Heart left ventricle (tissue), 16 donors: ENCODE measurements at regions not wholly inside any gene's neighbourhood (a gene's known extent, or its start where the extent isn't known, plus 50 kb on each side); places are given as distances from the start of the nearest gene placed in this dataset.
A peak's percentile ranks its signal among the peaks of the same experiment; 100 is the strongest.
"Not testable (repeated sequence)": the region's sequence is repeated elsewhere in the genome, so short reads cannot be mapped to it uniquely, and the experiment has no call there.

Experiments used
- ATAC-seq, 4 donors: fragments of 200-7000 bp; cut with Tn5 transposase; one replicate each; pipeline ENCODE4 v1.9.1; 2020 to 2022; ENCODE audit warnings: moderate library complexity in 4 of 4, mild to moderate bottlenecking in 3 of 4, moderate number of reproducible peaks in 1 of 4
- DNase-seq, 5 donors: peaks; one replicate each; pipeline ENCODE4 v3.0.0-alpha.2; 2020
- H3K27ac ChIP-seq, 12 donors: fragments of 200-600 bp; sonication (generic) in 4 of 12; one replicate each; pipeline versions ENCODE4 v1.5.0 to v1.8.0; 2016 to 2022; ENCODE audit warnings: mild to moderate bottlenecking in 2 of 12
- H3K27me3 ChIP-seq, 9 donors: fragments of 200-600 bp; sonication (generic) in 2 of 9; one replicate each; pipeline versions ENCODE4 v1.5.1 to v1.8.0; 2016 to 2022; ENCODE audit warnings: mild to moderate bottlenecking in 3 of 9
- H3K36me3 ChIP-seq, 9 donors: fragments of 200-600 bp; sonication (generic) in 2 of 9; one replicate each; pipeline versions ENCODE4 v1.5.0 to v1.8.0; 2018 to 2022; ENCODE audit warnings: mild to moderate bottlenecking in 2 of 9
- H3K4me1 ChIP-seq, 12 donors: fragments of 200-600 bp; sonication (generic) in 4 of 12; one replicate each; pipeline versions ENCODE4 v1.5.0 to v1.8.0; 2016 to 2022; ENCODE audit warnings: mild to moderate bottlenecking in 3 of 12
- H3K4me3 ChIP-seq, 12 donors: fragments of 200-600 bp; sonication (generic) in 4 of 12; one replicate each; pipeline versions ENCODE4 v1.5.0 to v1.8.0; 2017 to 2022; ENCODE audit warnings: mild to moderate bottlenecking in 9 of 12, moderate library complexity in 4 of 12
- H3K9me3 ChIP-seq, 12 donors: fragments of 200-600 bp; sonication (generic) in 4 of 12; one replicate each; pipeline versions ENCODE4 v1.5.0 to v1.8.0; 2016 to 2022; ENCODE audit warnings: mild to moderate bottlenecking in 1 of 12
- CTCF ChIP-seq, 12 donors: fragments of 200-600 bp; sonication (generic) in 4 of 12; IDR thresholded peaks; one replicate each; pipeline versions ENCODE4 v1.5.0 to v1.8.0; 2018 to 2022; ENCODE audit warnings: antibody characterized with exemption in 12 of 12, mild to moderate bottlenecking in 5 of 12
- POLR2A ChIP-seq, 2 donors: fragments of 450-650 bp; IDR thresholded peaks; one replicate each; pipeline ENCODE4 v1.6.1; 2017; ENCODE audit warnings: antibody characterized with exemption in 2 of 2, mild to moderate bottlenecking in 2 of 2, moderate library complexity in 2 of 2
- WGBS, 4 donors: extraction: QIAGEN DNeasy Blood & Tissue Kit in 2 of 4; methylation state at CpG; one replicate each; pipeline versions ENCODE4 v1.1.5 to v1.1.7; 2013 to 2018; 5-methylcytosine and 5-hydroxymethylcytosine counted together
- intact Hi-C, 10 donors: fragments of 100-400 bp; cut with DNase I; formaldehyde crosslinking; loops; one replicate each; pipeline versions ENCODE4 v1.11.1 to v1.14.2; 2022
- donor health status: ischemic (EF 13 %, LVEDD 7.1; RV severe dilation, severe dysfunction).
- donor health status: healthy with polysubstance abuse.
- donor health status: DM: no; HTN: yes; CAD: no.
- donor health status: DM: no; HTN: no; CAD: no.
- donor health status: ischemic (EF 25% LVEDD 6.9; RV normal size, moderate dysfunction).
- donor health status: ischemic (EF 25% LVEDD 5.7; RV mildly dilated, moderate dysfunction).
- donor health status: healthy.
- donor health status: DM: yes; HTN: yes; CAD: no.
- donor health status: ischemic (EF 35%, LVEDD 5.7; RV mildly dilated, moderate dysfunction).
- donor health status: nonischemic (EF 11% LVEDD 7.7; RV severe dilation, severe dysfunction).
- donor health status: DM: yes; HTN: yes; CAD: no.
- donor health status: PGD.
- donor health status: ischemic (EF 29% LVEDD 5.4; RV normal size, mild dysfunction).
- donor health status: nonischemic (EF 23%, LVEDD 6.1; RV moderate dilation, normal function).

- WGBS, 4 donors, result 96 to 97% (median 97%) methylated on average over 9 of the region's 9 CpGs
- no peaks in the 10 kb centered on the region for H3K36me3 ChIP-seq
- DNase-seq, result peak in 1 of 5 donors; percentile 24
- H3K27ac ChIP-seq, result no peak overlapping the region
- H3K4me3 ChIP-seq, result no peak overlapping the region
- peaks cover 0 to 10% (median 1%) of the 10 kb centered on the region in 12 donors for H3K9me3 ChIP-seq
- H3K4me1 ChIP-seq, result peaks cover 0 to 17% (median 5%) of the 10 kb centered on the region in 12 donors
- no peak for ATAC-seq
- intact Hi-C loops, result no loop called here
- H3K27me3 ChIP-seq, result no peaks in the 10 kb centered on the region
- no peak for TF ChIP-seq CTCF (IDR thresholded peaks at IDR 0.05)
- TF ChIP-seq POLR2A (IDR thresholded peaks at IDR 0.05), result no peak
These were observed 180.2 kb upstream of the SOX6 start for GRCh38 chr11:16536513-16536912.

GRCh38 chr11:16528639-16529038 is 172.3 kb upstream of the SOX6 start:
- Histone ChIP-seq H3K27me3 (no peaks in the 10 kb centered on the region), H3K36me3 (no peaks in the 10 kb centered on the region), H3K4me3 (no peak overlapping the region), H3K9me3 (no peaks in the 10 kb centered on the region), H3K27ac (no peak overlapping the region), H3K4me1 (peaks cover 2 to 39% (median 20%) of the 10 kb centered on the region in 12 donors)
- TF ChIP-seq CTCF (IDR thresholded peaks at IDR 0.05), result no peak
- no peak for TF ChIP-seq POLR2A (IDR thresholded peaks at IDR 0.05)
- DNase-seq (no peak), ATAC-seq (no peak)
- 50 to 60% (median 52%) methylated on average over 1 of the region's 1 CpG for WGBS, 4 donors
- intact Hi-C loops, result no loop called here

GRCh38 chr11:16527525-16528246 is 171.3 kb upstream of the SOX6 start:
- ATAC-seq, result peak in 3 of 4 donors; percentile 46 to 73 (median 47)
- intact Hi-C loops, result no loop called here
- Histone ChIP-seq H3K27me3 (no peaks in the 10 kb centered on the region), H3K27ac (no peak overlapping the region), H3K36me3 (no peaks in the 10 kb centered on the region), H3K4me1 (peaks cover 2 to 39% (median 20%) of the 10 kb centered on the region in 12 donors), H3K9me3 (peaks cover 0 to 1% (median 0%) of the 10 kb centered on the region in 12 donors), H3K4me3 (no peak overlapping the region)
- TF ChIP-seq POLR2A (IDR thresholded peaks at IDR 0.05), result no peak
- TF ChIP-seq CTCF (IDR thresholded peaks at IDR 0.05), result no peak
- DNase-seq, result no peak
- 77 to 85% (median 78%) methylated on average over 7 of the region's 7 CpGs for WGBS, 4 donors

GRCh38 chr11:16526947-16527346 is 170.6 kb upstream of the SOX6 start:
- Histone ChIP-seq H3K4me3 (no peak overlapping the region), H3K4me1 (peaks cover 2 to 37% (median 20%) of the 10 kb centered on the region in 12 donors), H3K27me3 (no peaks in the 10 kb centered on the region), H3K27ac (no peak overlapping the region), H3K36me3 (no peaks in the 10 kb centered on the region), H3K9me3 (peaks cover 0 to 7% (median 0%) of the 10 kb centered on the region in 12 donors)
- WGBS, 4 donors, result 81 to 89% (median 87%) methylated on average over 1 of the region's 1 CpG
- no peak for TF ChIP-seq POLR2A (IDR thresholded peaks at IDR 0.05)
- no peak for TF ChIP-seq CTCF (IDR thresholded peaks at IDR 0.05)
- DNase-seq (no peak), ATAC-seq (no peak)
- intact Hi-C loops, result no loop called here

GRCh38 chr11:16520713-16521112 is 164.4 kb upstream of the SOX6 start:
- H3K36me3 ChIP-seq, ATAC-seq, DNase-seq, H3K4me1 ChIP-seq, H3K27ac ChIP-seq, H3K4me3 ChIP-seq, intact Hi-C loops, H3K27me3 ChIP-seq: not testable (repeated sequence)
- H3K9me3 ChIP-seq, result peaks cover 0 to 16% (median 0%) of the 10 kb centered on the region in 12 donors
- 91 to 96% (median 94%) methylated on average over 11 of the region's 11 CpGs for WGBS, 4 donors
